ENCODE measurements at regions not wholly inside any gene's neighbourhood (a gene's known extent, or its start where the extent isn't known, plus 50 kb on each side); places are given as distances from the start of the nearest gene placed in this dataset.

DNA sequence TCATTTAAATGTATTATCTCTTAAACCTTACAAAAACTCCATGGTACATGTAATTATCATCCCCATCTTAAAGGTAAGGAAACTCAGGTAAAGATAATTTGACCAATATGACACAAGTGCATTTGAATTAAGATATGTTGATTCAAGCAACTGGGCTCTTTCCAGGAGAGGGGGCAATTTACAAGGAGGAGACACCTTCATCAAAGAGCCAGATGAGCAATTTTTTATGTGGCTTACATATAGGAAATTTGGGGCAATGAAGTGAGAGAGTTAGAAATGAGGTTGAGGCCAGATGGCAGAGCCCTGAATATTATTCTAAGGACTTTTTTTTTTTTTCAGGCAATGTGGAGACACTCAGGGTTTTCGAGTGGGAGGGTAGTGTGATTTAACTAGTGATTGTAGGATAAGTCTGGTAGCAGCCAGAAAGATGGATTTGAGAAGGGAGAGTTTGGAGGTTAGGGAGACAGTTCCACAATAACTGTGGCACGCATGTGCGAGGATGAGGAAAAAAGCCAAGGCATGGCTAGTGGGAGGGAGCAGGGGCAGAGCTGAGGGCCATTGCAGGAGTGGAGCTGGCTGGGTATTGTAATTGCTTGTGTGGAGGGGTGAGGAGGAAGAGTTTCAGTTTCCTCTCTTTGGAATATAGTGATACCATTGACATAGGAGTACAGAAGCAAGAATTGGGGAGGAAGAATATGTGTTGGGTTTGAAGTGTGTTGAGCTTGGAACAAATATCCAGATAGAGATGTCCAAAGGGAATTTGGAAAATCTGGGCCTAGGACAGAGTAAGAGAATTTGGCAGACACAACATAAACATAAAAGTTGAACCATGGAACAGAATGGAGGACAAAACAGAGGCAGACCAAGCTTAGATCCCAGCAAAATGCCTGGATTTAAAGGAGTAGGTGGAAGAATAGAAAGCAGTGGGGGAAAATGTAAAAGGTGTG is 72.0 kb downstream of the ACTBL2 start:
- no peak overlapping the region for H3K4me3 ChIP-seq (replicated peaks; ENCODE audit: low read depth, low read length)
- TF ChIP-seq, protein P1, sequence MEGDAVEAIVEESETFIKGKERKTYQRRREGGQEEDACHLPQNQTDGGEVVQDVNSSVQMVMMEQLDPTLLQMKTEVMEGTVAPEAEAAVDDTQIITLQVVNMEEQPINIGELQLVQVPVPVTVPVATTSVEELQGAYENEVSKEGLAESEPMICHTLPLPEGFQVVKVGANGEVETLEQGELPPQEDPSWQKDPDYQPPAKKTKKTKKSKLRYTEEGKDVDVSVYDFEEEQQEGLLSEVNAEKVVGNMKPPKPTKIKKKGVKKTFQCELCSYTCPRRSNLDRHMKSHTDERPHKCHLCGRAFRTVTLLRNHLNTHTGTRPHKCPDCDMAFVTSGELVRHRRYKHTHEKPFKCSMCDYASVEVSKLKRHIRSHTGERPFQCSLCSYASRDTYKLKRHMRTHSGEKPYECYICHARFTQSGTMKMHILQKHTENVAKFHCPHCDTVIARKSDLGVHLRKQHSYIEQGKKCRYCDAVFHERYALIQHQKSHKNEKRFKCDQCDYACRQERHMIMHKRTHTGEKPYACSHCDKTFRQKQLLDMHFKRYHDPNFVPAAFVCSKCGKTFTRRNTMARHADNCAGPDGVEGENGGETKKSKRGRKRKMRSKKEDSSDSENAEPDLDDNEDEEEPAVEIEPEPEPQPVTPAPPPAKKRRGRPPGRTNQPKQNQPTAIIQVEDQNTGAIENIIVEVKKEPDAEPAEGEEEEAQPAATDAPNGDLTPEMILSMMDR (IDR thresholded peaks at IDR 0.05; ENCODE audit: low read depth, low read length, missing control alignments): no peak
- DNase-seq (ENCODE audit: extremely low read depth, low read depth): no peak

DNA sequence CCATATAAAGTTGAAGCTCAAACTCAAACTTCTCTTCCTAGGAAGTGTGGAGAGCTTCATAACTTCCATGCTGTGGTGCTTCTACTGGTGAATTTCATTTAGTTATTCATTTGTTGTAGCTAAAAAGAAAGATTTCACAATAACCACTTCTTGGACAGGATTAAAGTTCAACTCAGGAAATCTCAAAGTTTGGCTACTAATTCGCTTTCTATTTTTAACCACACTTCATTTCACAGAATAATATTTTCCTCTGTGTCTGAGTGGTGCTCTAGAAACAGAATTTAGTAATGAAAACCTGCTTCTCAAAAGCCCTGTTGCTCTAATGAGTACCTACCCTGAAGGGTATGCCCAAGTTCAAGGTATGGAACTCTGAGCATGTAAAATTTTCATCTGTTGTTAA is 73.9 kb downstream of the ACTBL2 start:
- DNase-seq (ENCODE audit: extremely low read depth, low read depth): no peak
- H3K4me3 ChIP-seq (replicated peaks; ENCODE audit: low read depth, low read length): no peak overlapping the region
- TF ChIP-seq, protein P1 (IDR thresholded peaks at IDR 0.05; ENCODE audit: low read depth, low read length, missing control alignments): no peak

DNA sequence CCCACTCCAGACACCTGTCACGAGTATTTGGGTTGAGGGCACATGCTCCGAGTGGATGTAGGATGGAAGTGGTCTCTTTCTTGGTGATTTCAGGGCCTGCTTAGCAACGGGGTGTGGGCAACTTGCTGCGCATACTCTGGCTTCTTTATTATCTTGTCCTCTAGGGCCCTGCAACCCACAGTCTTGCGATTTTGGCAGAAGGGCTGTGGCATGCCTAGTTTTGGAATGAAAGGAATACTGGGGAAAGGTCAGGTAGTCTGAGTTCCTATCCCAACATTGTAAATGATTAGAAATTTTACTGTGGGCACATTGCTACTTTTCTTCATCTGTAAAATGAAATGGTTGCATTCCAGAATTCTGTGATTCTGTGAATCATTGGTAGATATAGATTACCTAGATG is 74.3 kb downstream of the ACTBL2 start:
- no peak for DNase-seq (ENCODE audit: extremely low read depth, low read depth)
- TF ChIP-seq, protein P1 (IDR thresholded peaks at IDR 0.05; ENCODE audit: low read depth, low read length, missing control alignments): no peak
- H3K4me3 ChIP-seq (replicated peaks; ENCODE audit: low read depth, low read length): no peak overlapping the region

DNA sequence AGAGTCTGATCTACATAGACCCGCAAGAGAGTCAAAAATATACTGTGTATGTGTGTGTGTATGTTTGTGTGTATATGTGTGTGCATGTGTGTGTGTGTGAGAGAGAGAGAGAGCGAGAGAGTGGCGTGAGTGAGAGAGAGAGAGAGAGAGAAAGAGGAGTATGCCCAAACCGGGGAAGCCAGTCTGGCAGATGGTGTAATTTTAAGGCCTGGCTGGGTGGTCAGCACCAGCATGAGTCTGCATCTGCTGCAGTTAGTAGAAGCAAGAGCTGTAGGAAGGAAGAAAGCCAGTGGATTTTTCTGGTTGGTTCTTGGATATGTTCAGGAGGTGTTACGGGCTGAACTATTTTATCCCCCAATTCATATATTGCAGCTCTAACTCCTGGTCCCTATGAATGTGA is 75.2 kb downstream of the ACTBL2 start:
- DNase-seq (ENCODE audit: extremely low read depth, low read depth): no peak
- TF ChIP-seq, protein P1 (IDR thresholded peaks at IDR 0.05; ENCODE audit: low read depth, low read length, missing control alignments): no peak
- no peak overlapping the region for H3K4me3 ChIP-seq (replicated peaks; ENCODE audit: low read depth, low read length)

DNA sequence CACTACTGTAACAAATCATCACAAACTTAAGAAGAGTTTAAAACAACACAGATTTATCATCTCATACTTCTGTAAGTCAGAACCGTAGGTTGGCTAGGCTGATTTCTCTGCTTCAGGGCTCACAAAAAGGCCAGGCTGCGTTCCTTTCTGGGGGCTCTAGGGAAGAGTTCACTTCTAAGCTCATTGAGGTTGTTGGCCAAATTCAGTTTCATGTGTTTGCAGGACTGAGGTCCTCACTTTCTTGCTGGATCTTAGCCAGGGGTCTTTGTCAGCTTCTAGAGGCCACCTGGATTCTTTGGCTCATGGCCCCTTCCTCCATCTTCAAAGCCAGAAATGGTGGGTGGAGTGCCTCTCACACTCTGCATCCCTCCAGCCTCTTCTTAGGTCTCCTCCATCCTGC is 76.0 kb downstream of the ACTBL2 start:
- no peak overlapping the region for H3K4me3 ChIP-seq (replicated peaks; ENCODE audit: low read depth, low read length)
- TF ChIP-seq, protein P1 (IDR thresholded peaks at IDR 0.05; ENCODE audit: low read depth, low read length, missing control alignments): no peak
- no peak for DNase-seq (ENCODE audit: extremely low read depth, low read depth)

DNA sequence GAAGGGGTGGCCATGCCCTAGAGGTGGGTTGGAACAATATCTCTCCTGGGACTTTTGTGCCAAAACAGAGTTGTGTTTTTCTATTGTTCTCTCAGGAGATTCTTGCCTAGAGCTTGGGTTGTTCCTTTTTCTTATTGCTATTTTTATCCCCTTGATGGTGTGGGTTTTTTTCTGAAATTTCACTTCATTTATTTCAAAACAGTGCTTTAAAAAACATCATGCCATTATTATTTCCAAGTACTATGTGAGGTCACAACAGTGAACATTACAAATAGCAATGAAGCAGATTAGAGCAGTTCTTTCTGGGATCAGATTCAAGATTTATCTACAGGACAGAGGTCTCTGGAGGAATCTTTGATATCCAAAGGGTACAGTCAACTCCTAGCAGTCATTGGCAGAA is 76.6 kb downstream of the ACTBL2 start:
- TF ChIP-seq, protein P1 (IDR thresholded peaks at IDR 0.05; ENCODE audit: low read depth, low read length, missing control alignments): no peak
- H3K4me3 ChIP-seq (replicated peaks; ENCODE audit: low read depth, low read length): no peak overlapping the region
- no peak for DNase-seq (ENCODE audit: extremely low read depth, low read depth)

All from HFF-Myc (cell line).